CD4-positive, alpha-beta T cell treated with Interleukin-21 for 1 hour (primary cell): ENCODE measurements at regions not wholly inside any gene's neighbourhood (a gene's known extent, or its start where the extent isn't known, plus 50 kb on each side); places are given as distances from the start of the nearest gene placed in this dataset.

Experiments used
- DNase-seq: peaks from one replicate; pipeline ENCODE4 v3.0.0-alpha.2; 2020

GRCh38 chr16:59440502-59440901 is 706.4 kb upstream of the GOT2 start:
- no peak for DNase-seq

- DNase-seq = no peak
Observed at GRCh38 chr16:59432896-59433295, 698.8 kb upstream of the GOT2 start.

GRCh38 chr16:59432276-59432675 is 698.2 kb upstream of the GOT2 start:
- no peak for DNase-seq

GRCh38 chr16:59424714-59425273 is 690.7 kb upstream of the GOT2 start:
- no peak for DNase-seq

DNA sequence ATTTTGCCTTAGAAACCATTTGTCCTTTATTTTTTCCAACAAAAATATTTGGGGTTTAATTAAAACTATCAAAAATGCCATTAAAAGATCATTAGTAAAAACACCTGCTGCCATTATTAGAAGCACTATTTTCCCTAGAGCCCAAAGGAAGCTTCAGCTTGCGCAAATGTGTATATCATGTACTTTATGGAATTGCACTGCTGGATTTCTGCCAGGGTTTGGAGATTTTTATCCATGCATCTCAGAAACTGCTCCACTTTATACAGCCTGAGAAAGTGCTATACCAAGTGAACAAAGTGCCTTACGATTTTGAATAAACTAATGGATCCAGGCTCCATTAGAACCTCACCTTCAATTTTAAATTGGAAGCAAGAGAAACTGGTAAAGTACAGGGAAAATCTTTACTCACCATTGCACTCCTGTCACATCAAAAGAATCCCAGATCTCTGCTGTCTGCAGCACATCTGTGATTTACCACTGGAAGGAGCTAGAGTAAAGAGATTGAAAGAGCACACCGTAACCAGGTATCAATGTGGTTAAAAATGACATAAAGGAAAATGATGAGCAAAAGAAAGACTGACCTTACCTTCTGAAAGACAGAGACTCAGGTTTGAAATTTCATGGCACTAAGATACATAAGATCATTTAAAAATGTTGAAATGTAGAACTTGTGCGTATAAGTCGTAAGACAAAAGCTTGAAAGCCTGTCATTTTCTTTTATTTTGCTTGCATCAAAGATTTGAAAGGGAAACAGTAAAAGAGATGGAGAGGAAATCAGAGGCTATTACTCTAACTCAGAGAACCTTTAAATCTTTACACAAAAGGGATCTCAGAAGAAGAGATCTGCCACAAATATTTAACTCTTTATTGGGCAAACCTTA is 678.1 kb upstream of the GOT2 start:
- DNase-seq = no peak

GRCh38 chr16:59410451-59410850 is 676.3 kb upstream of the GOT2 start:
- no peak for DNase-seq

GRCh38 chr16:59405802-59406201 is 671.7 kb upstream of the GOT2 start:
- no peak for DNase-seq

GRCh38 chr16:59404509-59404908 is 670.4 kb upstream of the GOT2 start:
- no peak for DNase-seq

- no peak for DNase-seq
Observed at GRCh38 chr16:59400830-59401229, 666.7 kb upstream of the GOT2 start.

GRCh38 chr16:59397638-59398037 is 663.5 kb upstream of the GOT2 start:
- DNase-seq = no peak

DNA sequence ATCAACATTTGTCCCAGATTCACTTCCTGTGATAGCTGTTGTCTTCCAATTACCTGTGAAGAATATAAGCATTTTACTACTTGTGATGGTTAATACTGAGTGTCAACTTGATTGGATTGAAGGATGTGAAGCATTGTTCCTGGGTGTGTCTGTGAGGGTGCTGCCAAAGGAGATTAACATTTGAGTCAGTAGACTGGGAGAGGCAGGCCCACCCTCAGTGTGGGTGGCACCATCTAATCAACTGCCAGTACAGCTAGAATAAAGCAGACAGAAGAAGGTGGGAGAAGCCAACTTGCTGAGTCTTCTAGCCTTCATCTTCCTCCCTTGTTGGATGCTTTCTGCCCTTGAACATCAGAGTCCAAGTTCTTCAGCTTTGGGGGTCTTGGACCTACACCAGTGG is 660.4 kb upstream of the GOT2 start:
- DNase-seq = no peak

DNA sequence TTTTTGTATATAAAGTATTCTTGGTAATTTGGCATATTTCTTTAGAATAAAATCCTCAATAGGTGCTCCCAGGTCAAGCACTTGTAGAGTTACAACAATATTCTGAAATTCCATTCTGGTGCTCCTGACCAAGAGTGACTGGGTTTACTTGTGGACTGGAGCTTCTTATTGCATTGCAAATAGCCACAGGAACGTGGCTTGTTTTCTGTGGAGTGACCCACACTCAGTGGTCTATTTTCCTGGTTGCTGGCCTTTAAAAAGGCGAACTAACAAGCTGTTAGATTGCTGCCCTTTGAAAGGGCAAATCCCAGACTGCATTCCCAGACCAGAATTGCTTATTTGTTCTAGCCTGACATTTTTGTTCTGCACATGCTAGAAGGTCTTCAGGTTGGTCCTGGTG is 658.8 kb upstream of the GOT2 start:
- DNase-seq = no peak

DNA sequence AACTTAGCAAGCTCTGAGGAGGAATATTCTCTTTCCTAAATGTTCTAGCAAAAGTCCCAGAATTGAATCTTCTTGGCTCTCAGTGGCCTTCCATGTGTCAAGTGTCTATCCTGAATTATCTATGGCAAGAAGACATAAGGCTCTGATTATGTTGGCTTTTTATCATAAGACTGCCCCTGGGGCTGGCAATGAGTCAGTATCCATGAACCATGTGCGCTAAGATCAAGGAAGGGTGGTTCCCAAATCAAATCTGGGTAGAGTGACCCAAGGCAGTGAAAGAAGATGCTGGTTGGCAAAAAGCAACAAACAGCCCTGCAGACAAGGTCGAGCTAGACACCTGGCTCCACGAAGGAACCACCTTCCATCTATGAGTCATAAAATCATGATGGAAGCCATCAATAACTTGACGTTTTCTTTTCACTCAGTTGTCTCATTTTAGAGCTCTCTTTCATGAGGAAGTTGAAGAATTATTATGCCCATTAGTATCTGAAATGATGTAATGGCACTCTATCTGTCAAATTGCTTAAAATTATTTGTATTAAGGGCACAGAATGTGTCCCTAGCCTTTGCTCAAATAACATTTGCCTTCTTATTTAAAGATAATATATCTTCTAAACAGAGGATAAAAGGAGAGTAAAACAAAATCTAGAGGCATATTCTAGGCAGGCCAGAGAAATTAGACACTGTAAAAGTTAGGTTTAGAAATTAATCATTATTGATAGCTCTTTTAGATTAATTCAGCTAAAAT is 657.7 kb upstream of the GOT2 start:
- DNase-seq = no peak

DNA sequence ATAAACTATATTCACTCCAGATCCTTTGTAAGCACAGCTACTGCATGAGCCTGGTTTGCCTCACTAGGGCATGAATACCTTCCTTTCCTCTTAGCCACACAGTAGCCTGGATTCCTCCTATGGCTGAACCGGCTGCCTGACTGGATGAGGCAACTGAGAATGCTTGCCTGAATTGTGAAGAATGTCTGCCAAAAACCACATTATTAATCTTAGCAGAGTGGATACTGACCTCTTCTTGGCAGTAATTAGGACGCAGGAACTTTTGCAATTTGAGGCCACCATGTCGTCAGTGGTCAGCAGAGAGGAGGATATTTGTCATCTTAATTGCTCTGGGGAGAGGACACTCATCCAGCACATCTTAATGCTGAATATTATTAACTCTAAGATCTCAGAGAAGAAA is 651.8 kb upstream of the GOT2 start:
- no peak for DNase-seq

DNA sequence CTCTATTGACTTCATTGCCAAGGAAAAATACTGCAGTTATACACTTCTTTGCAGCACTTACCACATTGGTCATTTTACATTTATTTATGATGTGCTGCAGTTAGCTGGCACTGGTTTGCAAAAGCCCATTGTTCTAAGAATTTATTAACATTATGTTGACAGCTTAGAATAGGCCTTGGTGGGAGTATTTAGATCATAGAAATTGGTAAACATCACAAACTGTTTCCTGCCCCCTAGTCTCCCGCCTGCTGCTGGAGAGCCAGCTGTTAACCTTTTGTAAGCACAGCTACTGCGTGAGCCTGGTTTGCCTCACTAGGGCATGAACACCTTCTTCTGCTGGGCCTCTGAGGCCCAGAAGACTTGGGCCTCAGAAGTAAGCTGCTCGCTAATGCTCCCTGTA is 651.4 kb upstream of the GOT2 start:
- no peak for DNase-seq

DNA sequence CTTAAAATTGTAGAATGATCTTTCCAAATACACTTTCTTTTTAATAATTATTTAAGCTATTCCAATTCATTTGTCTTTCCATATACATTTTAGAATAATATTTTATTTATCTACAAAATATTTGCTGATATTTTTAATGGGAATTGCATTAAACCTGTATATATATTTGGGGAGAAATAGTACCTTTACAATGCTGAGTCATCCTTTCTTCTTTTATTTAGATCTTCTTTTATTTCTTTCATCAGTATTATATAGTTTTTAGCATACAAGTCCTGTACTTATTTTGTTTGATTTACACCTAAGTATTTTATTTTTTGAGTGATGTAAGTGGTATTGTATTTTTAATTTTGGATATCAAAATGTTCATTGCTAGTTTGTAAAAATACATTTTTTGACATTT is 639.5 kb upstream of the GOT2 start:
- no peak for DNase-seq

DNA sequence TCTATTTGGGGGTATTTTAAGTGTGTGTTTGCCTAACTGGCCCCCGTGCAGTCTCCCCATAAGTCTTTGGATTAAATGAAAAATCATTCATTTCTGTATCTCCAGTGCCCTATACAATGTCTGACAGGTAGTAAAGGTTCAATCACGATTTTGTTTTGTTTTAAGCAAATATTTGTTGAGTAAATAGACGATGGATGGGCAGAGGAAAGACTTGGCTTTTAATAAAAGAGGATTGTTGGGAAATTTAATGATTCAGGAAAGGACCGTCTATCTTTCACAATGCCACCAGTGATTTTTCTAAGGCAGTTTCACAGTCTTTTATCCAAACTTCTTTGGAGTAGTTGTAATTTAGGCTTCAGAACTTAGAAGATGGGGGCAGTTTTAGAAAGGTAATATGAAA is 636.6 kb upstream of the GOT2 start:
- no peak for DNase-seq

- no peak for DNase-seq
Observed at GRCh38 chr16:59369523-59369922, 635.4 kb upstream of the GOT2 start.

DNA sequence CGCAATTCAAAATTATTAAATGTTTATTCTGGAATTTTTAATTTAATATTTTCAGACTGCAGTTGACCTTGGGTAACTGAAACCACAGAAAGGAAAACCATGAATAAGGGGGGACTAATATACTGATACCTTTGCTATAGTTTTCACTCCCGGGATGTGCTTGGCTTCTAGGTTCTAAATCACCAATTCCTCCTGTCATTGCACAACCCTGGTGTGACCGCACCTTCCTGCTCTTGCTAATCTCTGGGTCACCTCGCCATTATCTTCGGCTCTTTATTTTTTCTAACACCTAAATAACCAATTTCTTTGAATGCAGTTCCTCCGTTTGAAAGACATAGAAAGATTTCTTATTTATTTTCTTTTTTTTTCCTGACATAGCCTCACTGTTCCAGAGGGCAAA is 634.5 kb upstream of the GOT2 start:
- no peak for DNase-seq

- no peak for DNase-seq
Observed at GRCh38 chr16:59356709-59357108, 622.6 kb upstream of the GOT2 start.

DNA sequence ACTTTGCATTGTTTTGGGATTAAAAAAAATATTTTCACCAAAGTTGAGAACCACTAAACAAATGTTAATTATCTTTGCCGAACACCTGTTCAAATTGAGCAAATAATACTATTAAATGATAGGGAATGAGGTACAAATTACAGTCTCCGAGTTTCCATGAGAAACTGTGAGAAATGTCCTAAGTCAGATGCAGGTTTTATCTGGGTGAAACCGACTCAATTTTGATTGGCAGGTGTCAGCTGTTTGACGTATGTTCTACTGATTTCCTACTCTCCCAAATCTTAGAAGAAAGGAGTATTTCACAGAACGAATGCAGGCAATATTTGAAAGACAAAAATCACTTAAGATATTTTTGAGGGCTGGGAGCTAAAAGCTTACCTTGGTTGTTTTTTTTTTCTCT is 622.0 kb upstream of the GOT2 start:
- no peak for DNase-seq

GRCh38 chr16:59355704-59356103 is 621.6 kb upstream of the GOT2 start:
- DNase-seq = no peak

DNA sequence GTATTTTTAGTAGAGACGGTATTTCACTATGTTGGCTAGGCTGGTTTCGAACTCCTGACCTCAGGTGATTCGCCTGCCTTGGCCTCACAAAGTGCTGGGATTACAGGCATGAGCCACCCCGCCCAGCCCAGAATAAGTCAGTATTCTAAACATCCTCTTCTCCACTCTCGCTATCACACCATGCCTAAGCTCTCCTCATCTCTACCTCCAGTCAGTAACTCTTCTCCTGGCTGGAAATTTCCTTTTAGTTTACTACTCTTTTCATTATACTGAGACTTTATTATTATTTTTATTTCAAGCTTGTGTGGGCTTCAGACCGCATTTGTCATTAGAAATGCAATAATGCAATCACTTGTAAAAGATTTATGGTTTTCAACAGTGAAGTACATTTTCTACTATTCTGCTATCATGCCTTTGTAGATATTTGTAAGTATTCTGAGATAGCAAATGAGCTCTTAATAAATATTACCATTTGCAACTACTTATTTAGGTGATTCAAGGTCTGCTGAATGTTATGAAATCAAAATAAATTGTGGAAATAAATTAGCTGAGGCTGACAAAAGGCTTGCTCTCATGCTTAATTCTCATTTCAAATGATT is 617.3 kb upstream of the GOT2 start:
- DNase-seq = no peak

GRCh38 chr16:59350670-59351069 is 616.6 kb upstream of the GOT2 start:
- DNase-seq = no peak
